ENCODE measurements at regions not wholly inside any gene's neighbourhood (a gene's known extent, or its start where the extent isn't known, plus 50 kb on each side); places are given as distances from the start of the nearest gene placed in this dataset.

- H3K4ac ChIP-seq (ENCODE audit: low read depth, low read length): no peak overlapping the region
- no peak overlapping the region for H2BK15ac ChIP-seq (ENCODE audit: low read depth, low read length)
- no peak overlapping the region for H3K23ac ChIP-seq (ENCODE audit: insufficient read length, low read depth, low read length)
- no peak overlapping the region for H2AK5ac ChIP-seq (ENCODE audit: insufficient read length, low read length)
- H3K18ac ChIP-seq (ENCODE audit: insufficient read length, low read depth, low read length): no peak overlapping the region
- no peak overlapping the region for H3K4me2 ChIP-seq (ENCODE audit: insufficient read depth, insufficient read length, low read length)
- DNase-seq: no peak
- H2BK5ac ChIP-seq (ENCODE audit: insufficient read length, low read length): no peak overlapping the region
- H2AFZ ChIP-seq (ENCODE audit: low read length): no peak overlapping the region
- no CpG with 5 or more reads among the region's 1 CpG for WGBS (ENCODE audit: extremely low coverage, insufficient read length, low lambda C conversion rate)
- no peak overlapping the region for H4K5ac ChIP-seq (ENCODE audit: insufficient read length, low read depth, low read length)
- no peak overlapping the region for H4K91ac ChIP-seq (ENCODE audit: insufficient read length, low read depth, low read length)
- TF ChIP-seq CTCF (conservative IDR thresholded peaks at IDR 0.05): no peak
- H3K4me1 Mint-ChIP-seq: peaks cover 6 to 7% of the 10 kb centered on the region in 2 experiments; a peak in 3 of 4 replicates
- H3K4me1 ChIP-seq (ENCODE audit: insufficient read depth, low read length): no peaks in the 10 kb centered on the region
- no peaks in the 10 kb centered on the region for H3K9me3 ChIP-seq (ENCODE audit: control insufficient read depth, low read depth, low read length)
- no peak overlapping the region for H2BK120ac ChIP-seq (ENCODE audit: low read depth, low read length, poor library complexity, severe bottlenecking)
- no peaks in the 10 kb centered on the region for H3K79me1 ChIP-seq (ENCODE audit: insufficient read depth, low read depth, low read length, poor library complexity, severe bottlenecking)
- H4K20me1 ChIP-seq (ENCODE audit: control insufficient read depth, insufficient read depth, insufficient read length): no peaks in the 10 kb centered on the region
- H3K23me2 ChIP-seq (ENCODE audit: insufficient read length, low read depth, low read length, poor library complexity, severe bottlenecking): no peaks in the 10 kb centered on the region
- no peak overlapping the region for H2BK20ac ChIP-seq (ENCODE audit: low read depth, low read length, poor library complexity, severe bottlenecking)
- no peak overlapping the region for H2BK12ac ChIP-seq (ENCODE audit: insufficient read length, low read depth, low read length)
- no peak overlapping the region for H3K27ac Mint-ChIP-seq
- no peaks in the 10 kb centered on the region for H3K27me3 ChIP-seq (ENCODE audit: insufficient read depth, low read length)
- H3K79me2 ChIP-seq (ENCODE audit: insufficient read depth, low read length): no peaks in the 10 kb centered on the region
- no peak overlapping the region for H3K14ac ChIP-seq (ENCODE audit: insufficient read depth, low read length)
- no peaks in the 10 kb centered on the region for H3K36me3 Mint-ChIP-seq (ENCODE audit: insufficient read depth in 1 of 3, low read depth in 3 of 3)
- no peak overlapping the region for H3K9ac ChIP-seq (ENCODE audit: extremely low read depth, insufficient read length, low read length)
- H3T11ph ChIP-seq (ENCODE audit: low read length): no peak overlapping the region
- H3K27me3 Mint-ChIP-seq (ENCODE audit: low read depth): no peaks in the 10 kb centered on the region; the same call in 1 of the 2 replicates
- H3K9me3 Mint-ChIP-seq: no peaks in the 10 kb centered on the region
- no peak overlapping the region for H3K27ac ChIP-seq (ENCODE audit: insufficient read length, low read depth, low read length)
- no peak overlapping the region for H3K56ac ChIP-seq (ENCODE audit: insufficient read length, low read depth, low read length)
- H3K4me3 Mint-ChIP-seq: no peak overlapping the region
- H4K8ac ChIP-seq (replicated peaks; ENCODE audit: insufficient read length, low read depth, low read length): no peak overlapping the region
Observed at GRCh38 chr5:60519372-60519771, 180.6 kb downstream of the DEPDC1B start.

All from H9 (cell line).